ENCODE measurements at regions not wholly inside any gene's neighbourhood (a gene's known extent, or its start where the extent isn't known, plus 50 kb on each side); places are given as distances from the start of the nearest gene placed in this dataset.

GRCh38 chr6:56345376-56345995 is 98.1 kb upstream of the COL21A1 start:
- DNase-seq (ENCODE audit: low read depth) = no peak

GRCh38 chr6:56343295-56343694 is 95.9 kb upstream of the COL21A1 start:
- no peak for DNase-seq (ENCODE audit: low read depth)

- no peak for DNase-seq (ENCODE audit: low read depth)
These were observed 92.1 kb upstream of the COL21A1 start for GRCh38 chr6:56339524-56339923.

- DNase-seq (ENCODE audit: low read depth) = no peak
These were observed 88.3 kb upstream of the COL21A1 start for GRCh38 chr6:56335726-56336125.

- DNase-seq (ENCODE audit: low read depth) = no peak
These were observed 87.6 kb upstream of the COL21A1 start for GRCh38 chr6:56334937-56335336.

- DNase-seq (ENCODE audit: low read depth) = no peak
These were observed 82.1 kb upstream of the COL21A1 start for GRCh38 chr6:56329271-56330050.

GRCh38 chr6:56328728-56329090 is 81.3 kb upstream of the COL21A1 start:
- no peak for DNase-seq (ENCODE audit: low read depth)

GRCh38 chr6:56327946-56328727 is 80.8 kb upstream of the COL21A1 start:
- DNase-seq (ENCODE audit: low read depth) = no peak

- DNase-seq (ENCODE audit: low read depth) = no peak
These were observed 77.0 kb upstream of the COL21A1 start for GRCh38 chr6:56324396-56324795.

- no peak for DNase-seq (ENCODE audit: low read depth)
These were observed 71.5 kb upstream of the COL21A1 start for GRCh38 chr6:56318851-56319250.

GRCh38 chr6:56314683-56315523 is 67.5 kb upstream of the COL21A1 start:
- no peak for DNase-seq (ENCODE audit: low read depth)

- no peak for DNase-seq (ENCODE audit: low read depth)
These were observed 64.4 kb upstream of the COL21A1 start for GRCh38 chr6:56311533-56312448.

GRCh38 chr6:56311061-56311460 is 63.7 kb upstream of the COL21A1 start:
- DNase-seq (ENCODE audit: low read depth) = no peak

- no peak for DNase-seq (ENCODE audit: low read depth)
These were observed 62.9 kb upstream of the COL21A1 start for GRCh38 chr6:56310241-56310640.

- no peak for DNase-seq (ENCODE audit: low read depth)
These were observed 52.5 kb upstream of the COL21A1 start for GRCh38 chr6:56299916-56300315.

- DNase-seq (ENCODE audit: low read depth) = no peak
These were observed 49.9 kb upstream of the COL21A1 start for GRCh38 chr6:56297022-56297989.

Measured in stimulated activated CD8-positive, alpha-beta memory T cell treated with anti-CD3 and anti-CD28 coated beads, Interleukin-15, amount 100 ng/mL, for 1 hour (primary cell).